ENCODE measurements at regions not wholly inside any gene's neighbourhood (a gene's known extent, or its start where the extent isn't known, plus 50 kb on each side); places are given as distances from the start of the nearest gene placed in this dataset.
"Not testable (repeated sequence)": the region's sequence is repeated elsewhere in the genome, so short reads cannot be mapped to it uniquely, and the experiment has no call there.

DNA sequence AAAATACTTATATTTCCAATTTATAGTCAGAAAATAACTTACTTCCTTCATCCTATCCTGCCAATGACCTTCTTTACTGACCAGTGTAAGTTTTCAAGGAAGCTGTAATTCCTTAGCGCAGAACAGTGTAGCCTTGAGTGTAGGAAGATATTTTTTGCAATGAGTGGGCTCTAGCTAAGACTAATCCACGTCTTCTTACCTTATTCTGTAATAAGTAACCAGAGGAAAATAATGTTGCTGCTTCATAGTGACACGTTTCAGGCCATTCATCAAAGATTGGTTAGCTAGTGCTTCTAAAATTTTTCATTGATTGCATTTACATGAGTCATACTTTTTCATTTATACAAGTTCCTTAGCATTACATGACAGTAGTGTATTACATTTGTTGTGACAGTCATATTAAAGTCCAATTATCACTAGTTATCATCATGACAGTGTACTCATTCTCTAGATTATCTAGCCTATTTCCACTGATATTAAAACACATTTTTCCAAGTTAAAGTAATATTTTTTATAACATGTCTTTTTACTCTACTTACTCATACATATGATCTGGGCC lies 403.8 kb upstream of the EPHA3 start:
- DNase-seq: no peak

DNA sequence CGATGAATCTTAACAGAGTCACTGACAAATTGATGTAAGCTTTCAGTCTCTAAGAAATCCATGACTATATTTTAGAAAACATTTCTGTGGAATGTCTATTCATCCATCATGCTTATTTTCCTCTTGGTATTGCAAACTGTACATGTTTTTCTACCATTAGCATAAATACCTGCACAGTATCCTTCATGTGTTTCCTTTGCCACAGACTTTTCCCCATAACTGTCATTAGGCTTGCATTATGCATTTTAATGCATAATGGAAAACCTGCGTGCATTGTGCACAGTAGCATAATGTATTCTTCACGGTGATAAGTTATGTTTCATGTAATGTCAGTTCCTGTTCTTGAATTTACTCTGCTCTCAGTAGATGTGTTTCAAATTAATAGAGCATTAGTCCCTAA lies 403.1 kb upstream of the EPHA3 start:
- no peak for DNase-seq

DNA sequence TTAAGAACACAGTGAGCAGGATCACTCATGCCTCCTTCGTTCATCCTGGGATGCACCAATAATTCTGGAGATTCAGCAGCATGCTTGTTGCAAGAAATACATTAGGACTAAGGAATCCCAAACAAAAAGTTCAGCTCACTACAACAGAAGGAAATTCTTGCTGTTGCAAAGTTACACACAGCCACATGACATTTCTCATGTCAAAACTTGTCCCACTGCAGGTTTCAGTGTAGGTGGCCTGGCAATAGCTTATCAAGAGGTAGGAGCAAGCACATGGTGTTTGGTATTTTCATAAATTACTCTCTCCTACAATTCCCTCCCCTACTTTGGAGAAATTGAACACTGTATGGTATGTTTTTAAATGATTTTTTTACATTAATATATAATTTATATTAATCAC lies 399.6 kb upstream of the EPHA3 start:
- no peak for DNase-seq

DNA sequence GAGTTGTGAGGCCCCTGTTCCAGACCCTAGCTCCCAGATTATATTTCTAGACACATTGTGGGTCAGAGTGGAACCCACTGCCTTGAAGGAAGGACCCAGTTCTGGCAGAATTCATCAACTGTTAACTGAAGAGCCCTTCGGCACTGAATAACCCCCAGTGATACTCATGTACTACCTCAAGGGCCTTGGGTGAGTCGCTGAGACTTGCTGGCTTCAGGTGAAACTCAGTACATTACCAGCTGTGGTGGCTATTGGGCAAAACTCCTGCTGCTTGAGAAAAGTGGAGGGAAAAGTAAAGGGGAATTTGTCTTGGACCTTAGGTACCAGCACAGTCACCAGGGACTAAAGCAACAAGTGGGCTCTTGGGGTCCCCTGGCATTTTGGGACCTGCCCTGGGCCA lies 394.9 kb upstream of the EPHA3 start:
- no peak for DNase-seq

DNA sequence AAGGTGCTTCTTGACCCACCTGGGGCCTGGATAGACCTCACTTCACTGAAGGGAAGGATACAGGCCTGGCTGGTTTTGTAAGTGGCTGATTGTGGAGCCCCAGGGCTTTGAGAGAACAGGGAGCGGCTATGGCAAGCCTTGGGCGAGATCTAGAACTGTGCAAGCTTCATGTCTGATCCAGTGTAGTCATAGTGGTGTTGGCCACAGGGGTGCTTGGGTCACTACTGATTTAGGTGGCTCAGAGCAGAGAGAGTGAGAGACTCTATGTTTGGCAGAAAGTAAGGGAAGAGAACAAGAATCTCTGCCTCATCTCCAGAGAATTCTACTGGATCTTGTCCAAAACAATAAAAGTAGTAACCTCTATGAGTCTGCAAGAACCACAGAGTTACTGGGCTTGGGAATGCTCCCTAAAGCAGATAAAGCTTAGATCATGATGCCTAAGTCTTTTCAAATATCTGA lies 394.2 kb upstream of the EPHA3 start:
- DNase-seq: no peak

DNA sequence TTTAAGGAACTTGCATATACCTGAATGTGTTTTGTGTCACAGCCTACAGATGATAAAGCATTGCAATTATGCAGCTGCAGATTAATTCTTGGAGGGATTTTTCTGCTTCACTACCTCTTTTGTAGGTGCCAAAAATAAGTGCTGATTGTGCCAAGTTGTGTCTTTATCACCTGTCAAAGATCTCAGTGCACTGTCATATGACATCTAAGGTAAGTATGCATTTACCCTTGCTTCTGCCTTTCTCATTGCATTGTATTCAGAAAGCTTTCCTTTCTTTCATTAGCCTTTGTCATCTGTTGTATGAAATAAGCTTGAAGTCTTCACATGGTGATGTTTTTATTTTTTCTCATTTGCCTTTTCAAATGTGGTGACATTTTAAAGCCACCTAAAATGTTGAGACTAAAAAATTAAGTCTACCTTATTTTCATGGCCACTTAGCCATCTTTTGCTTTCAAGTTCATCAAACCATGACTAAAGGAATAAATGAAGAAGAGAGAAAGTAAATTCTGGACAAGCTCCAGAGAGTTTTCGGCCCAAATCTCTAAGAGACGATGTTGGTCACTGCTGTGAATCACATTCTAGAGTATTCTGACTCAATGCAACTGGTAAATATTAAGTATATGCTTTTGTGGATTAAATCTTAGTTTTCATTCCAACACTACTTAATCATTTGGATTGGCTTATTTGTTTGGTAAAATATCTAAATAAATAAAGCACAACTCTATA lies 381.8 kb upstream of the EPHA3 start:
- DNase-seq: peak; percentile 54

DNA sequence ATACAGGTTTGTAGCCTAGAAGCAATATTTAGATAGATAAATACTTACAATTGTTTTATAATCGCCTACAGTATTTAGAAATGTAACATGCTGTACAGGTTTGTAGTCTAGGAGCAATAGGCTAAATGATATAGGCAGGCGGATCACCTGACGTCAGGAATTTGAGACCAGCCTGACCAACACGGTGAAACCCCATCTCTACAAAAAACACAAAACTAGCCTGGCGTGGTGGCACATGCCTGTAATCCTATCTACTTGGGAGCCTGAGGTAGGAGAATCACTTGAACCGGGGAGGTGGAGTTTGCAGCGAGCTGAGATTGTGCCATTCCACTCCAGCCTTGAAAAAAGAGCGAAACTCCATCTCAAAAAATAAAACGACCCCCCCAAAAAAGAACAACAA lies 375.2 kb upstream of the EPHA3 start:
- no peak for DNase-seq

DNA sequence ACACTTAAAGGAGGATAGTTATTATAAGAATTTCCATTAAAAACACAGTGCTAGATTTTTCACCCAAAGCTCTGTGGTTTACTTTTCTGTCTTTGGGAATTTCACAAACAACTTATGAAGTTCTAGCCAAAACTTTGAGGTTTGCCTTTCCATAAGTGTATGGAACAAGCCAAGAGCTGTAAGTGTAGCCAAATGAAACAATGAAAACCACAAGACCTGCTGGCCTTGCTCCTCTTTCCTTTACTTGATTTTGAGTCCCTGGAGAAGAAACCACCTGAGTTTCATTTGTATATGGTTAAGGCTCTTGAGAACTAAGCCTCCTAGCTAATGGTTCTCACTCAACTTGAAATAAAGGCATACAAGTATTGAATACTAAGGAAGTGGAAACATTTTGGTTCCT lies 365.3 kb upstream of the EPHA3 start:
- no peak for DNase-seq

DNA sequence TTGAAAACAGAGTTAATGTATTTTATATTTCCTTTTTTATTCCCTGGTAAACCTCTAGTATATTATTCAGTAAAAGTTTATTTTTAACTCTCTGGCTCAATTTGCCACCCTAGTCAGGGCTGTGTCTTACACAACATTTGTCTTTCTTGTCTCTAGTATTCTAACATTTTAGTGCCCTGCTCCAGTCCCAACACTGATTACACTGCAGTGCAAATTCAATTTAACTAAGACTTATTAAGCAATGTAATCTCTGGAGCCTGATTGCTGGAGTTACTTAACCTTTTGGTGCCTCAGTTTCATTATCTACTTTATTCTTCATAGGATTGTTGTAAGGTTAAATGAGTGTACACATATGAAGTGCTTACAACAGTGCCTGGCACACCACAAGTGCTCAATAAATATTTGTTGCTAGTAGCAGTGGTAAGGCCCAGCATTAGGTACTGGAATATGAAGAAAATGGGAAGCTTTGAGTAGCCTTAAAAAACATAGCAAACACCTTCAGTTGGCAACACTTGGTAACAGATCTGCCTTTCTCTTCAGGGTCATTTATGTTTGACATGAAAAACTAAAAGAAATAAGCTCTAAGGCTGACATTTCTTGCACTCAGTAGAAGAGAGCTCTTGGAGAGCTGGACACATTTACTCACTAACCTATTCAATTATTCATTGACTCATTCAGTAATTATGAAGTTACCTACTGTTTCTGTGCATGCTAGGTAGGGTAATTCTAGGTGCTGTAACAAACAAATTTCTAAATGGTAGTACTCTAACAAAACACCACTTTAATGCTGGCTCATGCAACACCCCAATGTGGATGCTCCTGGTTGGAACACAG lies 364.5 kb upstream of the EPHA3 start:
- DNase-seq: no peak

DNA sequence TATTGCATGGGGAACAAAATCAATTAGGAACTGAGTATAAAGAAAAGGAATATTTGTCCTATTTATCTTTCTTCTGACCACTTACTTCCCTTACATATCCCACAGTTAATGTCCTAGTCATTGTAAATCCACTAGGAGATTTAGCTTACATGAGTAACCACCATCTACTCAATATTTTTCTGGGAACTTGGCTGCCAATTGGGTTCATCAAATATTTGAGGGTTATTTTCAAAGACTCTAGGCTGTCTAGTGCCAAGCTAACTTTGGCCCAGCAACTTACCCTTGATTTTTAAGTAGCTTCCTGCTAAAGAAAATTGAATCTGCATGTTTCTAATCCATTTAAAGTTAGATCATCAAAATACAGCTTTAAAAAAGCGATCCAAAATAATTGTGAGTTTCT lies 362.5 kb upstream of the EPHA3 start:
- no peak for DNase-seq

DNA sequence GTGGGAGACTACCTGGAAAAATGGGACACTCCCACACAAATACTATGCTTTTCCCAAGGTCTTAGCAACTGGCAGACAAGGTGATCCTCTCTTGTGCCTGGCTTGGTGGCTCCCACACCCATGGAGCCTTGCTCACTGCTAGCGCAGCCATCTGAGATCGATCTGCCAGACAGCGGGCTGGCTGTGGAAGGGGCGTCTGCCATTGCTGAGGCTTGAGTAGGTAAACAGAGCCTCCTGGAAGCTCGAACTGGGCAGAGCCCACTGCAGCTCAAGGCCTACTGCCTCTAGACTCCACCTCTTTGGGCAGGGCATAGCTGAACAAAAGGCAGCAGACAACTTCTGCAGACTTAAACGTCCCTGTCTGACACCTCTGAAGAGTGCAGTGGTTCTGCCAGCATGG lies 360.3 kb upstream of the EPHA3 start:
- not testable (repeated sequence) for DNase-seq

DNA sequence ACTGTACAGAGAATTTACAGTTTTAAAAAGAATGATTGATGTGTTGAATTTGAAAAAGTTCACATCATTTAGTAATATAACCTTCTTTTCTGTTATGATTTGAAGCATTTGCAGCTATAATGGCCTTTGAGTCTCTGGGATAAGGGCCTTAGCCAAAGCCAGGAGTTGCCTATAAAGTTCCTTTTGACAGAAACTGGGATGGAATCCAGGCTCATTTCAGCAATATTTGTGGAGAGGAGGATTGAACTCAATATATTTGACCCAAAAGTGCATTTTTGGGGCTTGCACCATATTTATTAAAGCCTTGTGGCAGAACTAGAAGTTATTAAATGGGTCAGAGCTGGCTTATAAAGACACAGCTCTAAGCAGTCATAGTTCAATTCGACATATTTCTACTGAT lies 348.7 kb upstream of the EPHA3 start:
- no peak for DNase-seq

DNA sequence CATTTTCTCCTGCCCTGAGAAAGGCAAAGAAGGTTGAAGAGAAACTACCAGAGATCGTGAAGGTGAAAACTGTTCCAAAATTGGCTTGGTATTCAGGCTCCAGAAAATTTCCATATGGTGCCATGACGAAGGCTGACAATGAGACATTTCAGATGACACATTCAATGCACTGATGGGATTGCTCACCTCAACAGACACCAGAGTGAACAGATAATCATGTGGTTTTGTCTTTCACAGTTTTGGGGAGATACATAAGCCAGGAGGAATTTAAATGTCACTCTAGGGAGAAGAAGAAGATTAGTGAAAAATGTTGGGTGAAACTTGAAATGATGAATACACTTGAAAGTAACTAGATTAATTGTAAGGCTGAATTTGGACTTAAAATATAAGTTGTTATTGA lies 339.7 kb upstream of the EPHA3 start:
- no peak for DNase-seq

DNA sequence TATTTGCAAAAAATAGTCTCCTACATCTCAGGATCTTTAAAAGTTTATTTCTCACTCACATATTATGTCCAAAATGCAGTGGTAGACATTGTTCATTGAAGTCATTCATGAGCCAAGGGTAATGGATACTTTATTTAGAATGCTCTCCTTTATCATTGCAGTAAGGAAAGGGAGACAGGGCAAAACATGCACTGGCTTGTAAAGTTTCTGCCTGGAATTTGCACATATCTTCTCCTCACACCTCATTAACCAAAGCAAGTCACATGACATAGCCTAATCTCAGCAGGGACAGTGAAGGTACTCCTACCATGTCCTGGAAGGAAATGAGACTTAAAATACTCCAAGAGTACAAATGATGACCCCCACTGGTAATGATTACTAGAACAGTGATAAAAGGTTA lies 333.7 kb upstream of the EPHA3 start:
- DNase-seq: no peak

DNA sequence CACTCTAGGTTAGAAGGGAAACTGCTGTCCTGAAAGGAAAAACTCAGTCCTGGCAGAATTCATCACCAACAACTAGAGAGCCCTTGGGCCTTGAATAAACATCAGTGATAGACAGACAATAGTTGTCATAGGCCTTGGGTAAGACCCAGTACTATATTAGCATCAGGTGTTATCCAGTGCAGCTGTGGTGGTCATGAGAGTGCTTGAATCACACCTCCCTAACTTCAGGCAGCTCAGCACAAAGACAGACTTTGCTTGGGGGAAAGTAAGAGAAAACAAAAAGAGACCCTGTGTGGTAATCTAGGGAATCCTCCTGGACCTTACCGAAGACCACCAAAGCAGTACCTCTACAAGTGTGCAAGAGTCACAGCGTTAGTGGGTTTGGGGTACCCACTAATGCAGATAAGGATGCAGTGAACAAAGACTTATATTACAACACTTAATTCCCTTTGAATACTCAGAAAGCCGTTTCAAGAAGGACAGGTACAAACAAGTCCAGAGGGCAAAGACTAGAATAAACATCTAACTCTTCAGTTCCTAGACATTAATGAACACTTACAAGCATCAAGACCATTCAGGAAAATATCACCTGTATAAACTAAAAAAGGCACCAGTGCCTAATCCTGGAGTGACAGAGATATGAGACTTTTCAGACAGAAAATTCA lies 332.3 kb upstream of the EPHA3 start:
- no peak for DNase-seq

DNA sequence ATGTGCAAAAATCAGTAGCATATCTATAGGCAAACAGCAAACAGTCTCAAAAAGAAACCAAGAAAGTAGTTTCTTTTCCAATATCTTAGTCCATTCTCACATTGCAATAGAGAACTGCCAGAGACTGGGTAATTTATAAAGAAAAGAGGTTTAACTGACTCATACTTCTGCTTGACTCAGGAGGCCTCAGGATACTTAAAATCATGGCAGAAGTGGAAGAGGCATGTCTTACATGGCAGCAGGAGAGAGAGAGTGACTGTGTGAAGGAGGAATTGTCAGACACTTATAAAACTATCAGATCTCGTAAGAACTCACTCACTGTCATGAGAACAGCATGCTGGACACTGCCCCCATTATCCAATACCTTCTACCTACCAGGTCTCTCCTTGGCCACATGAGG lies 327.9 kb upstream of the EPHA3 start:
- DNase-seq: no peak

DNA sequence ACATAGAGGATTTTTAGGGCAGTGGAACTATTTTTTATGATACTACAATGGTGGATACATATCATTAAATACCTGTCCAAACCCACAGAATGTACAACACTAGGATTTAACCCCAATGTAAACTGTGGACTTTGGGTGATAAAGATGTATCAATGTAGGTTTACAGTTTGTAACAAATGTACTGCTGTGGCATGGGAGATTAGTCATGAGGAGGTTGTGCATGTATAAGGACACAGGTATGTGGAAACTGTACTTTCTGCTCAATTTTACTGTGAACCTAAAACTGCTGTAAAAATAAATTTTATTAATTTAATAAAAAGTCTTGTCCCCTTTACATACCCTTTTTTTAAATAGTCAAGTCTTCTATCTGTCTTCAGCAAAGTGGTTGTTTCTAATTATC lies 322.5 kb upstream of the EPHA3 start:
- no peak for DNase-seq

DNA sequence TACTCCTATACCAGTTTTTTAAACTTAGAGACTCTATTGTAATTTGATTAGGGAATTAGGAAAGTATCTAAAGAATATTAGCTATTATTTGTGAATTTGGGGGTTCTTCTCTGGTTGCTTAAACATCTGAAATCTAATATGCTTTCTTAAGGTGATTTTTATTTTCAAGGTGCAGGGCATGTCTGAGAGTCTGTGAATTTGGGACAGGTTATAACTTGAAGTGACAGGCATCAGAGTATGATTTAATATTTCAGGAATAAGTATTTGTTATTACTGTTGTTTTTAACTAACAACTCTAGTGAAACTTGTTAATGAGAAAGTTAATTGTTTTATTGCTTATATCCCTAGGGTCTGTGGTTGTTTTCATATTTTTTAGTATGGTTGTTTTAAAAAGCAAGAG lies 321.6 kb upstream of the EPHA3 start:
- no peak for DNase-seq

DNA sequence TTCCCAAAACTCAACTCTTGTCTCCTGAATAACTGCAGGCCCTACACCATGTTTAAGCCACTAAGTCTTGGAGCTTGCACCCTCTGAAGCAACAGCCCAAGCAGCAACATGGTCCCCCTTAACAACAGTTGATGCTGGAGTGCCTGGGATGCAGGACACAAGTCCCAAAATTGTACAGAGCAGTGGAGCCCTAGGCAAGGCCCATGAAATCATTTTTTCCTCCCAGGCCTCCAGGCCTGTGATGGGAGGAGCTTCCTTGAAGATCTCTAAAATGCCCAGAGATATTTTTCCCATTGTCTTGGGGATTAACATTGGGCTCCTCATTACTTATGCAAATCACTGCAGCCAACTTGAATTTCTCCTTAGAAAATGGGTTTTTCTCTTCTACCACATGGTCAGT lies 311.9 kb upstream of the EPHA3 start:
- no peak for DNase-seq

DNA sequence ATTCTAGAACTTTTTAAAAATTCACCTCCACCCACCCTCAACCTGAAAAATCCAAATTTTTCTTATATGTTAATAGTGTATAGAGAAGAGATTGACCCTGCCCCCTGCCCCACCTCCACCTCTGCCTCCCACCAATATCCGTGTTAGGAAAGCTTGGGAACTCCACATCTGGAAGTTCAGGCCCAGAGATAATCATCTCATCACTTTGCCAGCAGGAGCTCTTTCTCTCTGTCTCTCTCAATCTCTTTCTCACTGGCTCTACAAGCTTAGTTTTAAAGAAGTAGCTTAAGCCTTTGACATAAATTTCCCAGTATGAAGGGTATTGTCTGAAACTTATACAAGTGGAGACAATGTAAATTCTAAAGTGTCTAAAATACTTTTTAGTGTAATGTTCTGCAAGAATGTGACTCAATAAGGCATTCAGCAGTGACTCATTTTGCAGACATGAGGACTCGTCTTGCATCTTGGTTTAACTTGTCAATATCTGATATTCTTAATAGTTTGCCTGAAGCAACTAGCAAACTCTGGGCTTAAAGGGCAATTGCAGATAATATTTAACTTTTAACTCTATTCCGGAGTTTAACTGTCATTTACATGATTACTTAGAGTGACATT lies 299.8 kb upstream of the EPHA3 start:
- DNase-seq: no peak

DNA sequence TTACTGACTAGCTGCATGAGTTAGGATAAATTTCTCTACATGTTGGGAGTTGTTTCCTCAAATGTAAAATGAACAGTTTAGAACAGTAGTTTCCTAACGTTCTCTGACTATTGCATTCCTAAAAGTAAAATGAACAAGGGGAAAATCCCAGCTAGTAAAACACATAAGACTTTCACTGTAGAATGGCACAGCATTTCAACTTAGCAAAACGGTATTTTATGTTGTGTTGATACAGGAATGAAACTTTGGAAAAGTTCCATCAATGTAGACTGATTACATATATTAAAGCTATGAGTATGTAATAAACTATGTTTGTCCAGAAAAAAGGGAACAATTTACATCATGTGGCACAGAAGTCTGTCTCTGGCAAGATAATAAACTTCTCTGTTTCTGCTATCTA lies 297.4 kb upstream of the EPHA3 start:
- no peak for DNase-seq

DNA sequence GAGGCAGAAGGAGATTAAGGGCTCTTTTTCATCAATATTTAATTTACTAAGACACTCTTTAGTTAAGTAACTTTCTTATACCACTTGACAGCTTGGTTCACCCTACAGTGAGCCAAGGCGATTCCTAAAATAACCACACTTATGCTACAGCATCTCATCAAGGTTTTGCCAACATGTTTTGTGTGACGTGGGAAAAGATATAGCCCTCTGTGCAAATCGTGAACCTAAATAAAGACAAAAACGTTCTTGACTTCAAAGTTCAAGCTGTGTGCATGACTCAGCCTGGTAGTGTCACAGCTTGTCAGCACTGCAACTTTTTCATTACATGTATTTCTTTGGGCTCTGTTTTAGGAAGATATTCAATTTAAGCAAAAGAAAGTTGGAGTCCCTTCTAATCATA lies 297.0 kb upstream of the EPHA3 start:
- DNase-seq: peak; percentile 87

DNA sequence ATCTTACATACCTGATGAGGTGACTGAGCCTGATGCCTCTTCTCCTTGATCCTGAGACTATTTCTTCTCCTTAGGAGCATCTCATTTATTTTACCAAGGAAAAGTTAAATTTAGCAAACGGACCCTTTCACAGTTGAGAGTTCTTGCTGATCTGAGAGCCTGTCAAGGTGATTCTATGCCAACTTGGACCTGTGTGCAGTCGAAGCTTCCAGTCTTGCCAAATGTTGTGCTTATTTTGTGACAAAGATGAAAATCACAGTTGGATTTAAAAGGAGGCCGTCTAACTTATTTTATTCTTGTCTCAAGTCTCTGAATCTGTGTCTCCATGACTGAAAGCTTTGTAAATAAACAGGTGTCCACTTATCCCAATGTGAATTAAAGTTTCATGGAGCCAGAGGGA lies 296.3 kb upstream of the EPHA3 start:
- DNase-seq: peak; percentile 73
